OCI-LY7 (cell line): ENCODE measurements at regions not wholly inside any gene's neighbourhood (a gene's known extent, or its start where the extent isn't known, plus 50 kb on each side); places are given as distances from the start of the nearest gene placed in this dataset.

Experiments used
- CTCF ChIP-seq: fragments of 200-600 bp; sonication (generic); conservative IDR thresholded peaks from 2 replicates; pipeline ENCODE4 v1.5.1; 2014; ENCODE audit warnings: mild to moderate bottlenecking, antibody characterized with exemption, low read length, moderate library complexity, mixed read lengths
- EZH2phosphoT487 ChIP-seq: fragments of 200-600 bp; sonication (generic); IDR thresholded peaks from 2 replicates; pipeline ENCODE4 v1.6.1; 2018; ENCODE audit warnings: low read depth, borderline replicate concordance, mild to moderate bottlenecking, mixed run types, antibody characterized with exemption, low read length, moderate library complexity, mixed read lengths

GRCh38 chr12:75865315-75865714 lies 166.3 kb downstream of the PHLDA1 start:
- TF ChIP-seq CTCF (no peak), EZH2phosphoT487 (no peak)
